GM23248 (cell line): ENCODE measurements at regions not wholly inside any gene's neighbourhood (a gene's known extent, or its start where the extent isn't known, plus 50 kb on each side); places are given as distances from the start of the nearest gene placed in this dataset.

Source experiments
- DNase-seq: peaks from one replicate; pipeline ENCODE4 v3.0.0-alpha.2; 2015
- H2AFZ ChIP-seq: fragments of 200-600 bp; sonication (generic); 2 replicates; pipeline ENCODE4 v1.6.1; 2016; ENCODE audit warnings: antibody characterized with exemption
- H3F3A ChIP-seq: fragments of 200-600 bp; sonication (generic); 2 replicates; pipeline ENCODE4 v1.6.1; 2016; ENCODE audit warnings: mild to moderate bottlenecking, antibody characterized with exemption, mixed run types; ENCODE audit not compliant: insufficient read depth
- H3K27ac ChIP-seq: fragments of 200-600 bp; sonication (generic); 2 replicates; pipeline ENCODE4 v1.5.1; 2016; ENCODE audit warnings: mild to moderate bottlenecking
- H3K27me3 ChIP-seq: fragments of 200-600 bp; sonication (generic); replicated peaks from 2 replicates; pipeline ENCODE4 v1.6.1; 2016; ENCODE audit warnings: mild to moderate bottlenecking; ENCODE audit not compliant: insufficient read depth
- H3K36me3 ChIP-seq: fragments of 200-600 bp; sonication (generic); 2 replicates; pipeline ENCODE4 v1.6.1; 2016; ENCODE audit warnings: low read depth, mild to moderate bottlenecking
- H3K4me1 ChIP-seq: fragments of 200-600 bp; sonication (generic); 2 replicates; pipeline ENCODE4 v1.6.1; 2016; ENCODE audit warnings: mild to moderate bottlenecking; ENCODE audit not compliant: insufficient read depth
- H3K4me2 ChIP-seq: fragments of 200-600 bp; sonication (generic); one replicate; pipeline ENCODE4 v1.6.1; 2016; ENCODE audit warnings: mild to moderate bottlenecking; ENCODE audit not compliant: unreplicated experiment
- H3K4me3 ChIP-seq: fragments of 200-600 bp; sonication (generic); 2 replicates; pipeline ENCODE4 v1.5.1; 2016; ENCODE audit warnings: mild to moderate bottlenecking
- H3K79me2 ChIP-seq: fragments of 200-600 bp; sonication (generic); 2 replicates; pipeline ENCODE4 v1.6.1; 2016; ENCODE audit warnings: mild to moderate bottlenecking; ENCODE audit not compliant: insufficient read depth
- H3K9ac ChIP-seq: fragments of 200-600 bp; sonication (generic); 2 replicates; pipeline ENCODE4 v1.6.1; 2016; ENCODE audit warnings: mild to moderate bottlenecking
- H3K9me2 ChIP-seq: fragments of 200-600 bp; sonication (generic); 2 replicates; pipeline ENCODE4 v1.6.1; 2016; ENCODE audit warnings: mixed run types, mild to moderate bottlenecking, moderate library complexity; ENCODE audit not compliant: insufficient read depth
- H3K9me3 ChIP-seq: fragments of 200-600 bp; sonication (generic); one replicate; pipeline ENCODE4 v1.6.1; 2017; ENCODE audit warnings: low read depth
- H4K20me1 ChIP-seq: fragments of 200-600 bp; sonication (generic); 2 replicates; pipeline ENCODE4 v1.6.0; 2016; ENCODE audit not compliant: insufficient read depth
- EZH2 ChIP-seq: fragments of 200-600 bp; sonication (generic); IDR thresholded peaks from 2 replicates; pipeline ENCODE4 v1.6.1; 2018; ENCODE audit warnings: antibody characterized with exemption, mild to moderate bottlenecking; ENCODE audit not compliant: insufficient read depth, poor library complexity, severe bottlenecking
- EZH2phosphoT487 ChIP-seq: fragments of 200-600 bp; sonication (generic); IDR thresholded peaks from 2 replicates; pipeline ENCODE4 v1.6.1; 2018; ENCODE audit warnings: antibody characterized with exemption, moderate library complexity, mild to moderate bottlenecking, low read depth; ENCODE audit not compliant: insufficient read depth
- WGBS, 2 experiments: methylation state at CpG; one replicate each; pipeline ENCODE4 v1.1.6; 2015 to 2017; ENCODE audit warnings: low lambda C conversion rate in 2 of 2, low coverage in 1 of 2; ENCODE audit errors: missing lambda C conversion rate in 2 of 2; 5-methylcytosine and 5-hydroxymethylcytosine counted together
- in situ Hi-C: fragments of 300-500 bp; cut with MboI; formaldehyde crosslinking; loops from 2 replicates; pipeline ENCODE4 v1.15.0; 2020

- H3K27me3 ChIP-seq = no peaks in the 10 kb centered on the region
- no peak overlapping the region for H2AFZ ChIP-seq
- H3K9ac ChIP-seq = no peak overlapping the region
- peak; percentile 0 for DNase-seq
- H3K36me3 ChIP-seq = no peaks in the 10 kb centered on the region
- TF ChIP-seq EZH2 = no peak
- no peak for TF ChIP-seq EZH2phosphoT487
- no peak overlapping the region for H3K4me3 ChIP-seq
- no peaks in the 10 kb centered on the region for H3K9me3 ChIP-seq
- WGBS, 2 experiments = 0 to 6% methylated on average over 1 of the region's 1 CpG
- in situ Hi-C loops = no loop called here
- H3K27ac ChIP-seq = no peak overlapping the region
- H3K4me2 ChIP-seq = no peak overlapping the region
- H3K4me1 ChIP-seq = no peaks in the 10 kb centered on the region
- no peaks in the 10 kb centered on the region for H3F3A ChIP-seq
- no peaks in the 10 kb centered on the region for H3K9me2 ChIP-seq
- H4K20me1 ChIP-seq = no peaks in the 10 kb centered on the region
- H3K79me2 ChIP-seq = no peaks in the 10 kb centered on the region
These were observed 1061.9 kb upstream of the TENM3 start for GRCh38 chr4:181181331-181181730.

- in situ Hi-C loops = no loop called here
- Histone ChIP-seq H3K9me2 (no peaks in the 10 kb centered on the region), H4K20me1 (no peaks in the 10 kb centered on the region), H3F3A (no peaks in the 10 kb centered on the region), H3K4me2 (no peak overlapping the region), H3K36me3 (no peaks in the 10 kb centered on the region), H3K27ac (no peak overlapping the region), H2AFZ (no peak overlapping the region), H3K9ac (no peak overlapping the region), H3K27me3 (no peaks in the 10 kb centered on the region), H3K4me3 (no peak overlapping the region), H3K4me1 (no peaks in the 10 kb centered on the region), H3K79me2 (no peaks in the 10 kb centered on the region), H3K9me3 (no peaks in the 10 kb centered on the region)
- TF ChIP-seq EZH2phosphoT487 = no peak
- no peak for TF ChIP-seq EZH2
- DNase-seq = no peak
- WGBS, 2 experiments = 18 to 25% methylated on average over 7 of the region's 7 CpGs
These were observed 1053.5 kb upstream of the TENM3 start for GRCh38 chr4:181189751-181190150.

- 4 to 5% methylated on average over 6 of the region's 6 CpGs for WGBS, 2 experiments
- Histone ChIP-seq H3K27ac (no peak overlapping the region), H3K9me3 (no peaks in the 10 kb centered on the region), H3K9me2 (no peaks in the 10 kb centered on the region), H3K79me2 (no peaks in the 10 kb centered on the region), H3K27me3 (no peaks in the 10 kb centered on the region), H3F3A (no peaks in the 10 kb centered on the region), H3K4me2 (no peak overlapping the region), H3K36me3 (no peaks in the 10 kb centered on the region), H4K20me1 (no peaks in the 10 kb centered on the region), H3K9ac (no peak overlapping the region), H2AFZ (no peak overlapping the region), H3K4me3 (no peak overlapping the region), H3K4me1 (no peaks in the 10 kb centered on the region)
- in situ Hi-C loops = no loop called here
- no peak for TF ChIP-seq EZH2
- TF ChIP-seq EZH2phosphoT487 = no peak
- DNase-seq = no peak
These were observed 1049.9 kb upstream of the TENM3 start for GRCh38 chr4:181193131-181193930.

- H3K79me2 ChIP-seq = no peaks in the 10 kb centered on the region
- no peaks in the 10 kb centered on the region for H3K27me3 ChIP-seq
- TF ChIP-seq EZH2 (no peak), EZH2phosphoT487 (no peak)
- WGBS, 2 experiments = 38 to 40% methylated on average over 5 of the region's 5 CpGs
- no peaks in the 10 kb centered on the region for H3K4me1 ChIP-seq
- no peak overlapping the region for H3K4me2 ChIP-seq
- no peaks in the 10 kb centered on the region for H3K9me3 ChIP-seq
- no peaks in the 10 kb centered on the region for H3K36me3 ChIP-seq
- no peak for DNase-seq
- in situ Hi-C loops = no loop called here
- no peak overlapping the region for H3K4me3 ChIP-seq
- H4K20me1 ChIP-seq = no peaks in the 10 kb centered on the region
- no peaks in the 10 kb centered on the region for H3F3A ChIP-seq
- H3K27ac ChIP-seq = no peak overlapping the region
- H3K9ac ChIP-seq = no peak overlapping the region
- no peak overlapping the region for H2AFZ ChIP-seq
- H3K9me2 ChIP-seq = no peaks in the 10 kb centered on the region
These were observed 1049.1 kb upstream of the TENM3 start for GRCh38 chr4:181194096-181194495.
